CD4-positive, alpha-beta T cell treated with Interleukin-21 for 1 hour (primary cell): ENCODE measurements at regions not wholly inside any gene's neighbourhood (a gene's known extent, or its start where the extent isn't known, plus 50 kb on each side); places are given as distances from the start of the nearest gene placed in this dataset.
"Not testable (repeated sequence)": the region's sequence is repeated elsewhere in the genome, so short reads cannot be mapped to it uniquely, and the experiment has no call there.

Experiments used
- DNase-seq: peaks from one replicate; pipeline ENCODE4 v3.0.0-alpha.2; 2020

- not testable (repeated sequence) for DNase-seq
Observed at GRCh38 chr7:142495301-142495700, 237.4 kb upstream of the PRSS58 start.

GRCh38 chr7:142494021-142494420 is 236.2 kb upstream of the PRSS58 start:
- no peak for DNase-seq

GRCh38 chr7:142488842-142489241 is 231.0 kb upstream of the PRSS58 start:
- DNase-seq = no peak

GRCh38 chr7:142488036-142488633 is 230.3 kb upstream of the PRSS58 start:
- no peak for DNase-seq

- not testable (repeated sequence) for DNase-seq
Observed at GRCh38 chr7:142487565-142487964, 229.7 kb upstream of the PRSS58 start.

- DNase-seq = no peak
Observed at GRCh38 chr7:142487124-142487523, 229.3 kb upstream of the PRSS58 start.

GRCh38 chr7:142485617-142486226 is 227.9 kb upstream of the PRSS58 start:
- peak; percentile 45 for DNase-seq

- DNase-seq = no peak
Observed at GRCh38 chr7:142483659-142484317, 225.9 kb upstream of the PRSS58 start.

- DNase-seq = peak; percentile 61
Observed at GRCh38 chr7:142482891-142483658, 225.2 kb upstream of the PRSS58 start.

- no peak for DNase-seq
Observed at GRCh38 chr7:142481548-142481947, 223.7 kb upstream of the PRSS58 start.

- peak; percentile 51 for DNase-seq
Observed at GRCh38 chr7:142478479-142479220, 220.8 kb upstream of the PRSS58 start.

GRCh38 chr7:142477801-142478200 is 219.9 kb upstream of the PRSS58 start:
- not testable (repeated sequence) for DNase-seq

- peak; percentile 47 for DNase-seq
Observed at GRCh38 chr7:142477079-142477651, 219.3 kb upstream of the PRSS58 start.

GRCh38 chr7:142476077-142476476 is 218.2 kb upstream of the PRSS58 start:
- no peak for DNase-seq

GRCh38 chr7:142471820-142472219 is 214.0 kb upstream of the PRSS58 start:
- no peak for DNase-seq

- no peak for DNase-seq
Observed at GRCh38 chr7:142470544-142470830, 212.6 kb upstream of the PRSS58 start.

GRCh38 chr7:142469696-142470543 is 212.1 kb upstream of the PRSS58 start:
- no peak for DNase-seq

GRCh38 chr7:142468871-142469665 is 211.2 kb upstream of the PRSS58 start:
- no peak for DNase-seq

- DNase-seq = not testable (repeated sequence)
Observed at GRCh38 chr7:142467056-142467655, 209.3 kb upstream of the PRSS58 start.

- peak; percentile 25 for DNase-seq
Observed at GRCh38 chr7:142463401-142463850, 205.6 kb upstream of the PRSS58 start.
